HG02943 (cell line): ENCODE measurements at regions not wholly inside any gene's neighbourhood (a gene's known extent, or its start where the extent isn't known, plus 50 kb on each side); places are given as distances from the start of the nearest gene placed in this dataset.

Experiments
- ATAC-seq: cut with Tn5 transposase; IDR thresholded peaks from one replicate; pipeline ENCODE4 v1.9.1; 2021; ENCODE audit warnings: mild to moderate bottlenecking, low read depth, moderate library complexity; ENCODE audit not compliant: unreplicated experiment

GRCh38 chr11:79852176-79852575, 411.3 kb upstream of the TENM4 start:
- no peak for ATAC-seq

GRCh38 chr11:79845002-79845709, 404.3 kb upstream of the TENM4 start:
- ATAC-seq: no peak

- ATAC-seq: no peak
These were observed 393.2 kb upstream of the TENM4 start for GRCh38 chr11:79834015-79834414.

- ATAC-seq: no peak
These were observed 389.6 kb upstream of the TENM4 start for GRCh38 chr11:79830446-79830845.

- ATAC-seq: no peak
These were observed 389.1 kb upstream of the TENM4 start for GRCh38 chr11:79829891-79830290.

GRCh38 chr11:79822766-79823165, 381.9 kb upstream of the TENM4 start:
- ATAC-seq: no peak

GRCh38 chr11:79813551-79813950, 372.7 kb upstream of the TENM4 start:
- no peak for ATAC-seq

GRCh38 chr11:79809487-79809886, 368.7 kb upstream of the TENM4 start:
- ATAC-seq: no peak

GRCh38 chr11:79807506-79807905, 366.7 kb upstream of the TENM4 start:
- no peak for ATAC-seq

- ATAC-seq: no peak
These were observed 355.9 kb upstream of the TENM4 start for GRCh38 chr11:79796704-79797103.

GRCh38 chr11:79794484-79795393, 353.9 kb upstream of the TENM4 start:
- ATAC-seq: no peak

GRCh38 chr11:79794057-79794456, 353.2 kb upstream of the TENM4 start:
- ATAC-seq: no peak

GRCh38 chr11:79786961-79787360, 346.1 kb upstream of the TENM4 start:
- ATAC-seq: no peak

GRCh38 chr11:79783833-79784232, 343.0 kb upstream of the TENM4 start:
- ATAC-seq: no peak

- ATAC-seq: no peak
These were observed 327.5 kb upstream of the TENM4 start for GRCh38 chr11:79768343-79768742.

- ATAC-seq: no peak
These were observed 321.6 kb upstream of the TENM4 start for GRCh38 chr11:79762279-79762921.

- no peak for ATAC-seq
These were observed 317.5 kb upstream of the TENM4 start for GRCh38 chr11:79758325-79758724.

- ATAC-seq: no peak
These were observed 306.6 kb upstream of the TENM4 start for GRCh38 chr11:79747406-79747805.

GRCh38 chr11:79744941-79745340, 304.1 kb upstream of the TENM4 start:
- ATAC-seq: no peak

- ATAC-seq: no peak
These were observed 301.3 kb upstream of the TENM4 start for GRCh38 chr11:79742176-79742575.

- ATAC-seq: no peak
These were observed 298.8 kb upstream of the TENM4 start for GRCh38 chr11:79739591-79739990.
